ENCODE measurements at regions not wholly inside any gene's neighbourhood (a gene's known extent, or its start where the extent isn't known, plus 50 kb on each side); places are given as distances from the start of the nearest gene placed in this dataset.

GRCh38 chr15:77716632-77717332, 84.1 kb upstream of the LINGO1 start:
- H3K23ac ChIP-seq (ENCODE audit: insufficient read length): no peak overlapping the region
- H3K9ac ChIP-seq (replicated peaks in 1 of 4; ENCODE audit: extremely low read depth in 1 of 4, low read depth in 3 of 4, low read length in 3 of 4): no peak overlapping the region
- no peak for TF ChIP-seq SP2 (IDR thresholded peaks at IDR 0.05; ENCODE audit: low read length)
- TF ChIP-seq CHD2 (IDR thresholded peaks at IDR 0.05; ENCODE audit: low read length): no peak
- no peak for TF ChIP-seq TBP (IDR thresholded peaks at IDR 0.05; ENCODE audit: low read depth, low read length)
- no peak for TF ChIP-seq TCF12 (IDR thresholded peaks at IDR 0.05; ENCODE audit: low read depth, low read length)
- TF ChIP-seq KDM1A (IDR thresholded peaks at IDR 0.05; ENCODE audit: borderline replicate concordance, low read length): 0 out of 2 replicates have a peak, but pooled peaks have one; percentile 40
- TF ChIP-seq ASH2L (IDR thresholded peaks at IDR 0.05; ENCODE audit: low read length): no peak
- TF ChIP-seq E2F6 (IDR thresholded peaks at IDR 0.05): no peak
- no peak overlapping the region for H3K56ac ChIP-seq (replicated peaks; ENCODE audit: insufficient read length, low read depth, low read length)
- no peak overlapping the region for H3K4ac ChIP-seq (replicated peaks; ENCODE audit: insufficient read length, low read depth, low read length)
- H3K4me1 ChIP-seq (replicated peaks in 1 of 4; ENCODE audit: control insufficient read depth in 3 of 4, insufficient read depth in 4 of 4, low read length in 3 of 4): peaks cover 0 to 12% (median 2%) of the 10 kb centered on the region in 4 experiments; a peak in 3 of 7 replicates
- H3K27ac ChIP-seq (ENCODE audit: low read depth, low read length): no peak overlapping the region
- no peak overlapping the region for H3K18ac ChIP-seq (ENCODE audit: extremely low read depth, low read length)
- H3K23me2 ChIP-seq (ENCODE audit: low read depth, low read length): no peaks in the 10 kb centered on the region
- FAIRE-seq (no peak), DNase-seq (ENCODE audit: low read depth in 1 of 2, low spot score in 2 of 2) (no peak)
- H3K4me2 ChIP-seq (ENCODE audit: insufficient read depth in 1 of 2, low read depth in 2 of 2, low read length in 2 of 2): no peak overlapping the region
- no peaks in the 10 kb centered on the region for H3K9me3 ChIP-seq (ENCODE audit: insufficient read depth in 2 of 2, low read depth in 1 of 2, low read length in 1 of 2)
- 0 out of 2 replicates have a peak overlapping the region, but pooled peaks have one; percentile 90 for H2BK20ac ChIP-seq (ENCODE audit: low read length)
- peak overlapping the region; percentile 62 for H4K91ac ChIP-seq (replicated peaks; ENCODE audit: insufficient read length, low read length)
- peak overlapping the region; percentile 98; the same call in 1 of the 2 replicates for H2BK15ac ChIP-seq (ENCODE audit: low read length)
- no peak overlapping the region for H2BK120ac ChIP-seq (replicated peaks; ENCODE audit: low read depth, low read length)
- no peak overlapping the region for H2AFZ ChIP-seq (ENCODE audit: low read length)
- H3K27me3 ChIP-seq (replicated peaks in 1 of 4; ENCODE audit: control insufficient read depth in 3 of 4, extremely low read depth in 1 of 4, insufficient read depth in 3 of 4, low read length in 3 of 4): no peaks in the 10 kb centered on the region
- H3K4me3 ChIP-seq (ENCODE audit: extremely low read depth in 1 of 4, insufficient read depth in 2 of 4, low read depth in 3 of 4, low read length in 4 of 4): no peak overlapping the region
- whole genome bisulfite sequencing, 2 experiments (ENCODE audit: extremely low coverage in 1 of 2, insufficient coverage in 1 of 2, insufficient read length in 1 of 2, insufficient replicate concordance in 2 of 2, low coverage in 1 of 2, low lambda C conversion rate in 2 of 2, missing lambda C conversion rate in 1 of 2): 76% methylated on average over 14 of the region's 14 CpGs; no CpG with 5 or more reads in 1 of the 2 experiments
- no peak overlapping the region for H4K5ac ChIP-seq (ENCODE audit: insufficient read length, low read depth, low read length)
- ChIA-PET POLR2A (ENCODE audit: partially characterized antibody) (interaction anchor here (1.2 kb wide), 1 partner anchor 30 kb away, joined by 3 read pairs; no protein-coding TSS in a partner anchor), CTCF (ENCODE audit: partially characterized antibody) (interaction anchor here (0.6 to 8.2 kb wide), 10 partner anchors 18 to 109 kb away, joined by 3 to 38 read pairs (median 3); partner anchors contain the start of gene LINGO1)
- no peaks in the 10 kb centered on the region for H4K20me1 ChIP-seq (replicated peaks in 1 of 2; ENCODE audit: control insufficient read depth in 1 of 2, insufficient read depth in 2 of 2, low read length in 2 of 2)
- no peaks in the 10 kb centered on the region for H3K79me2 ChIP-seq (ENCODE audit: control insufficient read depth in 1 of 2, insufficient read depth in 2 of 2, low read length in 2 of 2)
- H4K8ac ChIP-seq (ENCODE audit: extremely low read depth, insufficient read depth, low read length): no peak overlapping the region
- H3K36me3 ChIP-seq (ENCODE audit: control insufficient read depth in 2 of 4, insufficient read depth in 4 of 4, low read length in 3 of 4): no peaks in the 10 kb centered on the region
- no peak overlapping the region for H3K14ac ChIP-seq (ENCODE audit: insufficient read length)
- H2AK5ac ChIP-seq (ENCODE audit: low read depth, low read length): peak overlapping the region; percentile 83; the same call in 1 of the 2 replicates
- peak overlapping the region; percentile 66 for H2BK5ac ChIP-seq (ENCODE audit: low read depth, low read length)
- peak overlapping the region; percentile 70; the same call in 1 of the 2 replicates for H2BK12ac ChIP-seq (ENCODE audit: low read depth, low read length)
- H3K79me1 ChIP-seq (ENCODE audit: low read depth, low read length): no peaks in the 10 kb centered on the region

Measured in H1 (cell line).